GM10266 (cell line): ENCODE measurements at regions not wholly inside any gene's neighbourhood (a gene's known extent, or its start where the extent isn't known, plus 50 kb on each side); places are given as distances from the start of the nearest gene placed in this dataset.

Experiments
- DNase-seq: peaks from one replicate; pipeline ENCODE4 v3.0.0; 2012; ENCODE audit errors: extremely low spot score
- TF ChIP-seq, protein P1 (sequence below): IDR thresholded peaks from 2 replicates; pipeline ENCODE4 v1.5.1; 2012; ENCODE audit warnings: mild to moderate bottlenecking, low read depth; ENCODE audit not compliant: control insufficient read depth, insufficient read depth; ENCODE audit errors: missing control alignments

GRCh38 chr18:33983126-33983525, 241.6 kb downstream of the NOL4 start:
- TF ChIP-seq, protein P1, sequence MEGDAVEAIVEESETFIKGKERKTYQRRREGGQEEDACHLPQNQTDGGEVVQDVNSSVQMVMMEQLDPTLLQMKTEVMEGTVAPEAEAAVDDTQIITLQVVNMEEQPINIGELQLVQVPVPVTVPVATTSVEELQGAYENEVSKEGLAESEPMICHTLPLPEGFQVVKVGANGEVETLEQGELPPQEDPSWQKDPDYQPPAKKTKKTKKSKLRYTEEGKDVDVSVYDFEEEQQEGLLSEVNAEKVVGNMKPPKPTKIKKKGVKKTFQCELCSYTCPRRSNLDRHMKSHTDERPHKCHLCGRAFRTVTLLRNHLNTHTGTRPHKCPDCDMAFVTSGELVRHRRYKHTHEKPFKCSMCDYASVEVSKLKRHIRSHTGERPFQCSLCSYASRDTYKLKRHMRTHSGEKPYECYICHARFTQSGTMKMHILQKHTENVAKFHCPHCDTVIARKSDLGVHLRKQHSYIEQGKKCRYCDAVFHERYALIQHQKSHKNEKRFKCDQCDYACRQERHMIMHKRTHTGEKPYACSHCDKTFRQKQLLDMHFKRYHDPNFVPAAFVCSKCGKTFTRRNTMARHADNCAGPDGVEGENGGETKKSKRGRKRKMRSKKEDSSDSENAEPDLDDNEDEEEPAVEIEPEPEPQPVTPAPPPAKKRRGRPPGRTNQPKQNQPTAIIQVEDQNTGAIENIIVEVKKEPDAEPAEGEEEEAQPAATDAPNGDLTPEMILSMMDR: no peak
- no peak for DNase-seq

DNA sequence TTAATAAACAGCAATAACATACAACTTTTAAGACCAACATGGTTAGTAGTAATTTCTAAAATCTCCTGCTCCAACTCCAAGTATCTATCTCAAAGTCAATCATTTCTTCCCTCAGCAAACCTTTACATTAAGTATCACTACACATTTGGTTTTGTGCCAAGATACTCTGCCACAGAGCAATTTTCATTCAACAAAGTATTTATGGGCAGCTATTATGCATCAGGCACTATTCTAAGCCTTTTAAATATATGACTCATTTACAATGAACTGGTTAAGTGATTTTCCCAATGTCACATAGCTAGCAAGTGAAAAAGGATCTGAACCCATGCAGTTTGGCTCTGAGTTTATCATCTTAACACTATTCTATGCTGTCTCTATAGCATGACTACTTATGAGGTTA, 264.3 kb downstream of the NOL4 start:
- TF ChIP-seq, protein P1: no peak

DNA sequence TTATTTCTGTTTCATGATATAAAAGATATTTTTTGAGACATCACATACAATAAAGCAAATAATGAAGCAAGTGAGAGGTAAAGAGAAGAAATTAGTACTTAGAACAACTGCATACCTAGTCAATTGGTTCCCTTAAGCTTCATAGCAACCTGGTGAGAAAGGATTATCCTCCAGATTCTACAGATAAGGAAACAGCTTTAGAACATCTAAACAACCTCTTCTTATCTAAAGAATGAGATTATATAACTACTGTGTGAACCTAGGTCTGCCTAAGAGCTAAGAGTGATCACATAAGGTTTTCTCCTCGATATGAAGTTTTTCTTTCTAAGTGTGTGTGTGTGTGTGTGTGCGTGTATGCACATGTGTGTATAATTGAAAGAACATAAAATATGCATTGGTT, 265.1 kb downstream of the NOL4 start:
- TF ChIP-seq, protein P1: no peak
- no peak for DNase-seq

More for the DNA sequence above, 264.3 kb downstream of the NOL4 start:
- DNase-seq: no peak

- DNase-seq: no peak
Measured at GRCh38 chr18:33957707-33958106, 267.0 kb downstream of the NOL4 start.

GRCh38 chr18:33951031-33951430, 273.7 kb downstream of the NOL4 start:
- TF ChIP-seq, protein P1: no peak

More at GRCh38 chr18:33957707-33958106, 267.0 kb downstream of the NOL4 start:
- TF ChIP-seq, protein P1: no peak

DNA sequence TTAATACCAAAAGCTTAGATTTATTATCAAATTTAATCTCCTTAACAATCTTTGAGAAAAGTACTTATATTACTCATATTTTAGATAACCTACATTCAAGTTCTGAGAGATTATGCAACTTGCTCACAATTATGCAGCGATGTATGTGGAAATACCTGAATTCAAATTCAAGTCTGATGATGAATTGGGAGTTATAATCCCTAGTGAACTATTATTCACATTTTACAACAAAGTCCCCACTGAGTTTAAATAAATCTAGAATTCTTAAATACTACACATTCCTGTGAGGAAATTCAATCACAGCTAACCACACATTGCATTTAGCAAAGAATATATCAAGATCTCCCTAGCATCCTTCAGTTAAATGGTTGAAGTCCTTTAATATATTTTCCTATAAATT, 278.4 kb downstream of the NOL4 start:
- DNase-seq: no peak
- TF ChIP-seq, protein P1: no peak

More at GRCh38 chr18:33951031-33951430, 273.7 kb downstream of the NOL4 start:
- DNase-seq: no peak

GRCh38 chr18:33944493-33944892, 280.2 kb downstream of the NOL4 start:
- TF ChIP-seq, protein P1: no peak

More at GRCh38 chr18:33944493-33944892, 280.2 kb downstream of the NOL4 start:
- DNase-seq: no peak
